LNCaP clone FGC (cell line): ENCODE measurements at regions not wholly inside any gene's neighbourhood (a gene's known extent, or its start where the extent isn't known, plus 50 kb on each side); places are given as distances from the start of the nearest gene placed in this dataset.

Experiments
- DNase-seq: peaks from one replicate; pipeline ENCODE4 v3.0.0-alpha.2; 2011; ENCODE audit warnings: low read depth
- H3K4me3 ChIP-seq: 2 replicates; pipeline ENCODE4 v1.5.1; 2011; ENCODE audit warnings: mild to moderate bottlenecking, low read depth, low read length, control low read depth
- TF ChIP-seq, protein P1 (sequence below): IDR thresholded peaks from 2 replicates; pipeline ENCODE4 v1.5.1; 2012; ENCODE audit warnings: mild to moderate bottlenecking; ENCODE audit not compliant: control insufficient read depth, insufficient read depth; ENCODE audit errors: extremely low read depth

- TF ChIP-seq, protein P1, sequence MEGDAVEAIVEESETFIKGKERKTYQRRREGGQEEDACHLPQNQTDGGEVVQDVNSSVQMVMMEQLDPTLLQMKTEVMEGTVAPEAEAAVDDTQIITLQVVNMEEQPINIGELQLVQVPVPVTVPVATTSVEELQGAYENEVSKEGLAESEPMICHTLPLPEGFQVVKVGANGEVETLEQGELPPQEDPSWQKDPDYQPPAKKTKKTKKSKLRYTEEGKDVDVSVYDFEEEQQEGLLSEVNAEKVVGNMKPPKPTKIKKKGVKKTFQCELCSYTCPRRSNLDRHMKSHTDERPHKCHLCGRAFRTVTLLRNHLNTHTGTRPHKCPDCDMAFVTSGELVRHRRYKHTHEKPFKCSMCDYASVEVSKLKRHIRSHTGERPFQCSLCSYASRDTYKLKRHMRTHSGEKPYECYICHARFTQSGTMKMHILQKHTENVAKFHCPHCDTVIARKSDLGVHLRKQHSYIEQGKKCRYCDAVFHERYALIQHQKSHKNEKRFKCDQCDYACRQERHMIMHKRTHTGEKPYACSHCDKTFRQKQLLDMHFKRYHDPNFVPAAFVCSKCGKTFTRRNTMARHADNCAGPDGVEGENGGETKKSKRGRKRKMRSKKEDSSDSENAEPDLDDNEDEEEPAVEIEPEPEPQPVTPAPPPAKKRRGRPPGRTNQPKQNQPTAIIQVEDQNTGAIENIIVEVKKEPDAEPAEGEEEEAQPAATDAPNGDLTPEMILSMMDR: no peak
- DNase-seq: no peak
- H3K4me3 ChIP-seq: no peak overlapping the region
Observed at GRCh38 chr10:43739161-43739560, 90.5 kb upstream of the ZNF32 start.

DNA sequence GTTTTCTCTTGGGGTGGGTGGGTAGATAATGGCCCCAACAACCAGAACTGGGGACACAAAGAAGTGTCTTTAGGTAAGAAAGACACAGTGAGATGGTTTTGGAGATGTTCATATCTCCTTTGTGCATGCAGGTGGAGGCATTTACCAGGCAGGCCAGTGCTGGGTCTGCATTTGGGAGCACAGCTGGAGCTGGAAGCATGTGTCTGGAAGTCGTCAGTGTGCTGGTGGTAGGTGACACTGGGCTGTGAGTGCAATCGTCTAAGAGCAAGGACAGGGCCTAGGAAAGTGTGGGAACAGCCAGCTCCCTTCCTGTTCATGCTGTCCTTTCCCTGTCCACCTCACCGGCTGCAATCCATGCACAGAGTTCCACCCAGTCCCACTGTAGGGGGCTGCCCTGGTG lies 88.3 kb upstream of the ZNF32 start:
- H3K4me3 ChIP-seq: no peak overlapping the region
- TF ChIP-seq, protein P1: no peak
- DNase-seq: no peak

DNA sequence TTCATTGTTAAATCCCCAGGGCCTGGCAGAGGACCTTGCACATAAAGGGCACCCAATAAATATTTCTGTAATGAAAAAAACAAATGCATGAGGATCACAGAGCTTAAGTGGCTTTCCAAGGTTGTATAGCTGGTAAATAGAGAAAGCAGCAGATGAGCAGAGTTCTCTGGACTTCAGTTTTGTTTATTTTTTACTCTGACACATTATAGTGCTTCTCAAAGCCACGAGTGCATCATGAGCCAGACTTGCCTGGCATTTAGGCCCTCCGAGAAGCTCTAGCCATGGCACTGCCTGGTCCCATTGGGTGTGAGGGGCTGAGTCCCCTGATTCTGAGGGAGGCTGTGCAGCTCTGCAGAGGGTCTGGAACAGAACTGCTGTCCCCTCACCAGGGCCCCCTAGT lies 87.2 kb upstream of the ZNF32 start:
- no peak for DNase-seq
- TF ChIP-seq, protein P1: no peak
- no peak overlapping the region for H3K4me3 ChIP-seq

DNA sequence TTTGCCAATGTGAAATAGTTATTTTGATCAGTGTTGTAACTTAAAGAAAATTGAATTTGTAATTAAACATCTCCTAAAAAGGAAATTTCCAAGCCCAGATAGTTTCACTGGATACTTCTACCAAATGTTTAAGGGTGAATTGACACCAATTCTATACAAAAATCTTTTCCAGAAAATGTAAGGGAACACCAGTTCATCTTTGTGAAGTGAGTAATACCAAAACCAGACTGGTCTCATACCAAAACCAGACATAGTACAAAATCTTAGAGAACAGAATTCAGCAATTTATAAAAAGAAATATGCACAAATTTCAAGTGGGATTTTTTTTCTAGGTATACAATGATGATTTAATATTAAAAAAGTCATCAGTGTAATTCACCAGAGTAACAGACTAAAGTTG lies 86.0 kb upstream of the ZNF32 start:
- TF ChIP-seq, protein P1: no peak
- no peak overlapping the region for H3K4me3 ChIP-seq
- DNase-seq: no peak

DNA sequence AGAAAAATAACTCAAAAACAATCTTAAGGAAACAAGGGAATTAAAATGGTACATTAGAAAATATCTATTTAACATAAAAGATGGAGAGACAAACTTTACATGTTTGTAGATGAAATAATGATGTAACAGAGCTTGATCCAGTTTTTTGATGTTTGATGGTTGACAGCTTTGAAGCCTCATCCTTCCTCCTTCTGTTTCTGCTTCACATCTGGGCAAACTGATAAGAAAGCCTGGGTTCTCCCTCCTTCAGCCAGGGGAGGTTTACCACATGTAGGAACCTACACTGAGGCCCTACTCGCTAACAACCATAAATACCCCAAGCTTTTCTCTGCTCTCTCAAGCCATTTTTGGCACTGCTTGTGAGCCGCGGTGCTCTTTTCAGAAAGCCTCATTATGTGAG lies 82.8 kb upstream of the ZNF32 start:
- H3K4me3 ChIP-seq: no peak overlapping the region
- DNase-seq: no peak
- TF ChIP-seq, protein P1: no peak

DNA sequence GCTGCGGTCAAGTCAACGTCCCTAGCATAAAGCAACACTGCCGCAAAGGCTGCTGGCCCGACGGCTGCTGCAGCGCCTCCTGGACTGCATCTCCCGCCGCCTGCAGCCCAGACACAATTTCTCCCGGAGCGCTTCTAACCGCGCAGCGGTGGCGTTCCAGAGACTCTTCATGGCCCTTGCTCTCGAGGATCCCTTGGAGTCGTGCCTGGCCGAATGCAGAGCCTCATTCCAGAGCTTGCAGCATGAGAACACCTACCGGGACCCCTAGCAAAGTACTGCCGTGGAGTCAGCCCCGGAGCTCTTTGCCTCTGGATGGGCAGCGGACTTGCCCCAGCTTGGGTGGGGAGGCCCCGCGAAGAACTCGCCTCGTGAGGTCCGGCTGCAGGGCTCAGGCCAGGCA lies 79.7 kb upstream of the ZNF32 start:
- H3K4me3 ChIP-seq: no peak overlapping the region
- TF ChIP-seq, protein P1: no peak
- DNase-seq: no peak

DNA sequence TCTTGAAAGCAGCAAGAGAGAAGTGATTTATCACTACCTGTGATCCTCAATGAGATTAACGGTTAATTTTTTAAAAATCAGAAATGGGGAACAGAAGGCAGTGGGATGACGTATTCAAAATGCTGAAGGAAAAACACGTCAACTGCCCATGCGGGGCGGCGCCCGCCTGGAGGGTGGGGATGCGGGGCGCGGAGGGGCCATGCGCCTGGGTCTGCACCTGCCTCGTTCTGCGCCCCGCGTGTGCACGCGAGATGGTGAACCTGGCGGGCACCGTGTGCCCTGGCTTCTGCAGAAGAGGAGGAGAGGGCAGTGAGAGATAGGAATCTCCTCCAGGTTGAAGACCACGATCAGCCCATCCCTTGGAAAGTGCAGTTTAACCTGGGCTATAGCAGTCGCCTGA lies 79.3 kb upstream of the ZNF32 start:
- DNase-seq: no peak
- TF ChIP-seq, protein P1: no peak
- no peak overlapping the region for H3K4me3 ChIP-seq
